ENCODE measurements at regions not wholly inside any gene's neighbourhood (a gene's known extent, or its start where the extent isn't known, plus 50 kb on each side); places are given as distances from the start of the nearest gene placed in this dataset.

GRCh38 chr10:89861199-89861573, 159.8 kb downstream of the KIF20B start:
- CTCF ChIA-PET, result no interaction called here
- Mint-ChIP-seq H3K4me3 (peak overlapping the region; percentile 68), H3K36me3 (ENCODE audit: low read depth) (no peaks in the 10 kb centered on the region), H3K9me3 (no peaks in the 10 kb centered on the region), H3K27ac (peak overlapping the region; percentile 93), H3K4me1 (peaks cover 18% of the 10 kb centered on the region), H3K27me3 (peaks cover 3% of the 10 kb centered on the region)
- DNase-seq, result no peak
- POLR2A ChIA-PET, result no interaction called here

GRCh38 chr10:89861584-89862301, 160.4 kb downstream of the KIF20B start:
- ChIA-PET POLR2A (no interaction called here), CTCF (no interaction called here)
- Mint-ChIP-seq H3K4me1 (peaks cover 18% of the 10 kb centered on the region), H3K9me3 (no peaks in the 10 kb centered on the region), H3K27me3 (peaks cover 3% of the 10 kb centered on the region), H3K4me3 (no peak overlapping the region), H3K27ac (peak overlapping the region; percentile 93), H3K36me3 (ENCODE audit: low read depth) (no peaks in the 10 kb centered on the region)
- no peak for DNase-seq

GRCh38 chr10:89867964-89868363, 166.6 kb downstream of the KIF20B start:
- Mint-ChIP-seq H3K9me3 (no peaks in the 10 kb centered on the region), H3K27ac (no peak overlapping the region), H3K4me1 (no peaks in the 10 kb centered on the region), H3K27me3 (peaks cover 10% of the 10 kb centered on the region), H3K4me3 (no peak overlapping the region), H3K36me3 (ENCODE audit: low read depth) (no peaks in the 10 kb centered on the region)
- CTCF ChIA-PET, result interaction anchor here (0.8 kb wide), 1 partner anchor 19 kb away, joined by 4 read pairs; no protein-coding TSS in a partner anchor
- DNase-seq, result no peak
- POLR2A ChIA-PET, result no interaction called here

GRCh38 chr10:89869180-89869579, 167.8 kb downstream of the KIF20B start:
- Mint-ChIP-seq H3K4me3 (no peak overlapping the region), H3K27ac (no peak overlapping the region), H3K36me3 (ENCODE audit: low read depth) (no peaks in the 10 kb centered on the region), H3K9me3 (no peaks in the 10 kb centered on the region), H3K27me3 (peaks cover 10% of the 10 kb centered on the region), H3K4me1 (no peaks in the 10 kb centered on the region)
- no peak for DNase-seq
- ChIA-PET CTCF (no interaction called here), POLR2A (no interaction called here)

- POLR2A ChIA-PET, result no interaction called here
- H3K27me3 Mint-ChIP-seq, result peaks cover 10% of the 10 kb centered on the region
- no peaks in the 10 kb centered on the region for H3K9me3 Mint-ChIP-seq
- H3K4me1 Mint-ChIP-seq, result no peaks in the 10 kb centered on the region
- no peak overlapping the region for H3K27ac Mint-ChIP-seq
- no peaks in the 10 kb centered on the region for H3K36me3 Mint-ChIP-seq (ENCODE audit: low read depth)
- DNase-seq, result no peak
- CTCF ChIA-PET, result no interaction called here
- no peak overlapping the region for H3K4me3 Mint-ChIP-seq
Observed at GRCh38 chr10:89869592-89870156, 168.3 kb downstream of the KIF20B start.

- peaks cover 10% of the 10 kb centered on the region for H3K27me3 Mint-ChIP-seq
- H3K36me3 Mint-ChIP-seq (ENCODE audit: low read depth), result no peaks in the 10 kb centered on the region
- H3K27ac Mint-ChIP-seq, result no peak overlapping the region
- ChIA-PET POLR2A (no interaction called here), CTCF (no interaction called here)
- H3K9me3 Mint-ChIP-seq, result no peaks in the 10 kb centered on the region
- no peak overlapping the region for H3K4me3 Mint-ChIP-seq
- no peaks in the 10 kb centered on the region for H3K4me1 Mint-ChIP-seq
- DNase-seq, result no peak
Observed at GRCh38 chr10:89870936-89871335, 169.5 kb downstream of the KIF20B start.

- Mint-ChIP-seq H3K4me3 (no peak overlapping the region), H3K36me3 (ENCODE audit: low read depth) (no peaks in the 10 kb centered on the region), H3K4me1 (no peaks in the 10 kb centered on the region), H3K27me3 (peaks cover 12% of the 10 kb centered on the region), H3K9me3 (no peaks in the 10 kb centered on the region), H3K27ac (no peak overlapping the region)
- CTCF ChIA-PET, result interaction anchor here (0.6 kb wide), 1 partner anchor 15 kb away, joined by 3 read pairs; no protein-coding TSS in a partner anchor
- DNase-seq, result no peak
- POLR2A ChIA-PET, result no interaction called here
Observed at GRCh38 chr10:89873055-89873454, 171.7 kb downstream of the KIF20B start.

GRCh38 chr10:89875557-89875956, 174.2 kb downstream of the KIF20B start:
- H3K27me3 Mint-ChIP-seq, result peaks cover 7% of the 10 kb centered on the region
- DNase-seq, result no peak
- H3K4me1 Mint-ChIP-seq, result no peaks in the 10 kb centered on the region
- H3K4me3 Mint-ChIP-seq, result no peak overlapping the region
- no peaks in the 10 kb centered on the region for H3K36me3 Mint-ChIP-seq (ENCODE audit: low read depth)
- ChIA-PET CTCF (no interaction called here), POLR2A (no interaction called here)
- H3K9me3 Mint-ChIP-seq, result no peaks in the 10 kb centered on the region
- H3K27ac Mint-ChIP-seq, result no peak overlapping the region

- Mint-ChIP-seq H3K27ac (no peak overlapping the region), H3K4me3 (no peak overlapping the region), H3K27me3 (peaks cover 22% of the 10 kb centered on the region), H3K4me1 (no peaks in the 10 kb centered on the region), H3K36me3 (ENCODE audit: low read depth) (no peaks in the 10 kb centered on the region), H3K9me3 (no peaks in the 10 kb centered on the region)
- ChIA-PET CTCF (no interaction called here), POLR2A (no interaction called here)
- DNase-seq, result no peak
Observed at GRCh38 chr10:89879121-89879520, 177.7 kb downstream of the KIF20B start.

- Mint-ChIP-seq H3K27ac (no peak overlapping the region), H3K4me1 (no peaks in the 10 kb centered on the region), H3K4me3 (no peak overlapping the region), H3K9me3 (no peaks in the 10 kb centered on the region), H3K36me3 (ENCODE audit: low read depth) (no peaks in the 10 kb centered on the region), H3K27me3 (peaks cover 14% of the 10 kb centered on the region)
- POLR2A ChIA-PET, result no interaction called here
- CTCF ChIA-PET, result interaction anchor here (1.3 kb wide), 1 partner anchor 19 kb away, joined by 4 read pairs; no protein-coding TSS in a partner anchor
- no peak for DNase-seq
Observed at GRCh38 chr10:89887406-89887805, 186.0 kb downstream of the KIF20B start.

- Mint-ChIP-seq H3K27me3 (peaks cover 12% of the 10 kb centered on the region), H3K4me3 (no peak overlapping the region), H3K27ac (no peak overlapping the region), H3K36me3 (ENCODE audit: low read depth) (no peaks in the 10 kb centered on the region), H3K9me3 (no peaks in the 10 kb centered on the region), H3K4me1 (no peaks in the 10 kb centered on the region)
- POLR2A ChIA-PET, result no interaction called here
- no peak for DNase-seq
- CTCF ChIA-PET, result interaction anchor here (1.3 kb wide), 1 partner anchor 20 kb away, joined by 4 read pairs; no protein-coding TSS in a partner anchor
Observed at GRCh38 chr10:89887830-89888229, 186.4 kb downstream of the KIF20B start.

- Mint-ChIP-seq H3K27me3 (peaks cover 18% of the 10 kb centered on the region), H3K9me3 (no peaks in the 10 kb centered on the region), H3K36me3 (ENCODE audit: low read depth) (no peaks in the 10 kb centered on the region), H3K4me1 (no peaks in the 10 kb centered on the region), H3K27ac (no peak overlapping the region), H3K4me3 (no peak overlapping the region)
- POLR2A ChIA-PET, result no interaction called here
- DNase-seq, result no peak
- CTCF ChIA-PET, result no interaction called here
Observed at GRCh38 chr10:89888321-89889070, 187.1 kb downstream of the KIF20B start.

- Mint-ChIP-seq H3K9me3 (no peaks in the 10 kb centered on the region), H3K27me3 (peaks cover 17% of the 10 kb centered on the region), H3K27ac (no peak overlapping the region), H3K4me1 (no peaks in the 10 kb centered on the region), H3K4me3 (no peak overlapping the region), H3K36me3 (ENCODE audit: low read depth) (no peaks in the 10 kb centered on the region)
- ChIA-PET POLR2A (no interaction called here), CTCF (no interaction called here)
- no peak for DNase-seq
Observed at GRCh38 chr10:89889606-89890005, 188.2 kb downstream of the KIF20B start.
